HG02840 (cell line): ENCODE measurements at regions not wholly inside any gene's neighbourhood (a gene's known extent, or its start where the extent isn't known, plus 50 kb on each side); places are given as distances from the start of the nearest gene placed in this dataset.

ENCODE experiments used
- ATAC-seq: cut with Tn5 transposase; IDR thresholded peaks from one replicate; pipeline ENCODE4 v1.9.1; 2021; ENCODE audit warnings: mild to moderate bottlenecking, moderate library complexity, moderate number of reproducible peaks; ENCODE audit not compliant: unreplicated experiment, low FRiP score

DNA sequence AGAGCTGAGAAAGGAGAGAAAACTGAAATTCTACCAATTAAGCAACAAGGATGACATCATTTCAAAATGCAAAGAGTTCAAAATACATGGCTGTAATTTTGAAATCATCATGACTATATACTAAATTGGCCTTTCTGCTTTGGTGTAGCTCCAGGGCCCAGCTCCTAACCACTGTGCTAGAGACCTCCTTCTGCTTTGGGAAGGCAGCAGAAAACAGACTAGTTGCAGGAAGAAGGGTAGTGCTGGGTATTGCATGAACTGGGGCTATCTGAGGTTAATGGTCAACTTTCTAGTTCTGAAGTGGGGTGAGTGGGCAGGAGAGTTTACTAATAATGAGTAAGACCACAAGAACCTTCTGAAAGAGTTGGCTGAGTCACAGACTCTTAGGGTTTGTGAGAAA lies 66.2 kb downstream of the PTGER2 start:
- peak; percentile 97 for ATAC-seq
